ENCODE measurements at regions not wholly inside any gene's neighbourhood (a gene's known extent, or its start where the extent isn't known, plus 50 kb on each side); places are given as distances from the start of the nearest gene placed in this dataset.

DNA sequence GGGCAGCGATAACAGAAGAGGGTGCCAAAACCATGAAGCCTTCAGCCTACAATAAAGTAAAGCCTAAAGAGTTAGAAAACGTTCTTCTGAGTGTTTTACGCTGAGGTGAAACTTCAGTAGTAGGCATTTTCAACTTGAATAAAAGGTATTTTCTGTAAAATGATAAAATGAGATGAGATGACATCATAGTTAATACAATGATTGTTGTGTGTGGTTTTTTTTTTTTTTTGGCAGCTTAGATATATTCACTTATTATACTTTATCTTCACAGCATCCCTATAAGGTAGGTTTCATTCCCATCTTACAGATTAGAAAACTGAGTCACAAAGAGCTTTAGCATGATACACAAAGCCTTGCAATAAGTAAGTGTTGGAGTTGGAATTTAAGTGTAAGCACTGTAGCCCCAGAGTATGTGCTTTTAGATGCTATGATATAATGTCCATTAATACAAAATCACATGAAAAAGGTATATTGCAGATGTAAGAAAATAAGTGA lies 291.9 kb upstream of the GRM7 start:
- no peak for FAIRE-seq
- H3K9me3 Mint-ChIP-seq (ENCODE audit: unreplicated experiment): peaks cover 2% of the 10 kb centered on the region
- no peaks in the 10 kb centered on the region for H3K9me3 ChIP-seq (ENCODE audit: insufficient read depth, low read depth, low read length)

DNA sequence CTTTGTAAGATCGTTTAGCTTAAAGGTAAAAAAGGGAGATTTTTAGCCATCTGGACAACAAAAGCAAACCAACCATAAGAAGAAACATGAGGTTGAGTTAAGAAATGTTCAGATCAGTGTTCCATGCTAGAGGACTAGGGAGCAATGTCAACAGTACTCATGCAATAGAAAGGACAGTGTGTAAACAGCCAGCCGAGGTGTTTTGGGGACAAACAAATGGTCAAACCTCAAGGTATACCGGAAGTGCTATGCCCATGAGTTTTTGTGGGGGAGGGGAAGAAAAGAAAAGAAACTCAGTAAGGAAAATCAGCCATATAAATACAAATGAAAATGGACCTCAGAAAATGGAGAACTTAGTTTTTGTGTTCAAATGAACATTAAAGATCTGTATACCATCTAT lies 289.5 kb upstream of the GRM7 start:
- no peaks in the 10 kb centered on the region for H3K36me3 ChIP-seq (ENCODE audit: insufficient read depth, low read length)
- no peak overlapping the region for H3K27ac ChIP-seq (ENCODE audit: low read depth, low read length)
- H3K27me3 ChIP-seq (ENCODE audit: insufficient read depth, low read length): no peaks in the 10 kb centered on the region
- H3K27ac Mint-ChIP-seq (ENCODE audit: unreplicated experiment): no peak overlapping the region
- H3K4me2 ChIP-seq (ENCODE audit: low read length): no peak overlapping the region
- no peaks in the 10 kb centered on the region for H3K36me3 Mint-ChIP-seq (ENCODE audit: low read depth, unreplicated experiment)
- no peaks in the 10 kb centered on the region for H3K4me1 Mint-ChIP-seq (ENCODE audit: low read depth, unreplicated experiment)
- H3K27me3 Mint-ChIP-seq (ENCODE audit: low read depth, unreplicated experiment): no peaks in the 10 kb centered on the region
- H4K20me1 ChIP-seq (ENCODE audit: insufficient read depth, low read length): no peaks in the 10 kb centered on the region
- no peaks in the 10 kb centered on the region for H3K9me3 Mint-ChIP-seq (ENCODE audit: unreplicated experiment)
- H3K4me3 Mint-ChIP-seq (ENCODE audit: unreplicated experiment): no peak overlapping the region
- H3K9me3 ChIP-seq (ENCODE audit: insufficient read depth, low read depth, low read length): no peaks in the 10 kb centered on the region
- H3K4me1 ChIP-seq (ENCODE audit: insufficient read depth, low read length): no peaks in the 10 kb centered on the region
- no peaks in the 10 kb centered on the region for H3K79me2 ChIP-seq (ENCODE audit: insufficient read depth, low read length)
- H3K9ac ChIP-seq (ENCODE audit: low read length): no peak overlapping the region
- H2AFZ ChIP-seq (ENCODE audit: low read depth, low read length): no peak overlapping the region
- no peak overlapping the region for H3K4me3 ChIP-seq (ENCODE audit: insufficient read depth, low read depth, low read length)
- FAIRE-seq (no peak), DNase-seq (ENCODE audit: low read depth) (no peak)
- TF ChIP-seq EZH2 (IDR thresholded peaks at IDR 0.05; ENCODE audit: insufficient read depth, low read length): no peak
- no peak for TF ChIP-seq CTCF (IDR thresholded peaks at IDR 0.05; ENCODE audit: insufficient read depth, low read depth, low read length)

More for the DNA sequence above, 291.9 kb upstream of the GRM7 start:
- Mint-ChIP-seq H3K4me1 (ENCODE audit: low read depth, unreplicated experiment) (no peaks in the 10 kb centered on the region), H3K4me3 (ENCODE audit: unreplicated experiment) (no peak overlapping the region), H3K36me3 (ENCODE audit: low read depth, unreplicated experiment) (no peaks in the 10 kb centered on the region), H3K27ac (ENCODE audit: unreplicated experiment) (no peak overlapping the region), H3K27me3 (ENCODE audit: low read depth, unreplicated experiment) (no peaks in the 10 kb centered on the region)
- no peak overlapping the region for H3K27ac ChIP-seq (ENCODE audit: low read depth, low read length)
- H3K4me1 ChIP-seq (ENCODE audit: insufficient read depth, low read length): no peaks in the 10 kb centered on the region
- no peaks in the 10 kb centered on the region for H4K20me1 ChIP-seq (ENCODE audit: insufficient read depth, low read length)
- H2AFZ ChIP-seq (ENCODE audit: low read depth, low read length): no peak overlapping the region
- no peak overlapping the region for H3K9ac ChIP-seq (ENCODE audit: low read length)
- no peak overlapping the region for H3K4me3 ChIP-seq (ENCODE audit: insufficient read depth, low read depth, low read length)
- no peaks in the 10 kb centered on the region for H3K27me3 ChIP-seq (ENCODE audit: insufficient read depth, low read length)
- H3K36me3 ChIP-seq (ENCODE audit: insufficient read depth, low read length): no peaks in the 10 kb centered on the region
- no peak for TF ChIP-seq CTCF (IDR thresholded peaks at IDR 0.05; ENCODE audit: insufficient read depth, low read depth, low read length)
- TF ChIP-seq EZH2 (IDR thresholded peaks at IDR 0.05; ENCODE audit: insufficient read depth, low read length): no peak
- DNase-seq (ENCODE audit: low read depth): no peak
- H3K79me2 ChIP-seq (ENCODE audit: insufficient read depth, low read length): no peaks in the 10 kb centered on the region
- no peak overlapping the region for H3K4me2 ChIP-seq (ENCODE audit: low read length)

DNA sequence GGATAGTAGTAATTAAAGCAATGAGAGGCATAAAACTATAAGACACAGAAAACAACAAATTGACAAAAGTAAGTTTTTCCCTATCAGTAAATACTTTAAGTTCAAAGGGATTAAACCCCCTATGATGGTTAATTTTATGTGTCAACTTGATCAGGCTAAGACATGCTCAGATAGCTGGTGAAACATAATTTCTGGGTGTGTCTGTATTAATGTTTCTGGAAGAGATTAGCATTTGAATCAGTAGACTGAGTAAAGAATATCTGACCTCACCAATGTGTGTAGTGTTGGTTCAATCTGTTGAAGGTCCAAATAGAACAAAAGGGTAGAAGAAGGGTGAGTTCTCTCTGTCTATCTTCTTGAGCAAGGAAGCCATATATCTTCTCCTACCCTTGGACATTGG lies 283.3 kb upstream of the GRM7 start:
- Mint-ChIP-seq H3K27ac (ENCODE audit: unreplicated experiment) (no peak overlapping the region), H3K36me3 (ENCODE audit: low read depth, unreplicated experiment) (no peaks in the 10 kb centered on the region), H3K4me1 (ENCODE audit: low read depth, unreplicated experiment) (no peaks in the 10 kb centered on the region), H3K4me3 (ENCODE audit: unreplicated experiment) (no peak overlapping the region), H3K9me3 (ENCODE audit: unreplicated experiment) (no peaks in the 10 kb centered on the region), H3K27me3 (ENCODE audit: low read depth, unreplicated experiment) (no peaks in the 10 kb centered on the region)
- Histone ChIP-seq H3K4me3 (ENCODE audit: insufficient read depth, low read depth, low read length) (no peak overlapping the region), H3K27me3 (ENCODE audit: insufficient read depth, low read length) (no peaks in the 10 kb centered on the region), H2AFZ (ENCODE audit: low read depth, low read length) (no peak overlapping the region), H3K9ac (ENCODE audit: low read length) (no peak overlapping the region), H3K4me2 (ENCODE audit: low read length) (no peak overlapping the region), H3K79me2 (ENCODE audit: insufficient read depth, low read length) (no peaks in the 10 kb centered on the region), H3K4me1 (ENCODE audit: insufficient read depth, low read length) (no peaks in the 10 kb centered on the region), H3K36me3 (ENCODE audit: insufficient read depth, low read length) (no peaks in the 10 kb centered on the region), H3K27ac (ENCODE audit: low read depth, low read length) (no peak overlapping the region), H3K9me3 (ENCODE audit: insufficient read depth, low read depth, low read length) (peaks cover 2% of the 10 kb centered on the region), H4K20me1 (ENCODE audit: insufficient read depth, low read length) (no peaks in the 10 kb centered on the region)
- no peak for TF ChIP-seq CTCF (IDR thresholded peaks at IDR 0.05; ENCODE audit: insufficient read depth, low read depth, low read length)
- no peak for TF ChIP-seq EZH2 (IDR thresholded peaks at IDR 0.05; ENCODE audit: insufficient read depth, low read length)
- FAIRE-seq (no peak), DNase-seq (ENCODE audit: low read depth) (no peak)
